Gastrocnemius medialis (tissue), 4 donors: ENCODE measurements at regions not wholly inside any gene's neighbourhood (a gene's known extent, or its start where the extent isn't known, plus 50 kb on each side); places are given as distances from the start of the nearest gene placed in this dataset.

Experiments
- ATAC-seq, 2 donors: fragments of 150-250 bp; one replicate each; pipeline ENCODE4 v1.9.1; 2016
- DNase-seq, 2 donors: peaks; one replicate each; pipeline ENCODE4 v3.0.0-alpha.2; 2019
- H3K27ac ChIP-seq, 4 donors: fragments of 200-600 bp; sonication (generic); 1 replicate in 1 of 4; 2 replicates in 3 of 4; pipeline ENCODE4 v1.5.1; 2016 to 2018; ENCODE audit warnings: mild to moderate bottlenecking in 2 of 4, moderate library complexity in 1 of 4
- H3K27me3 ChIP-seq, 3 donors: fragments of 200-600 bp; sonication (generic) in 2 of 3; 1 replicate in 1 of 3; 2 replicates in 2 of 3; pipeline versions ENCODE4 v1.5.1 to v1.6.0; 2016 to 2019; ENCODE audit warnings: mild to moderate bottlenecking in 1 of 3, moderate library complexity in 1 of 3
- H3K36me3 ChIP-seq, 2 donors: fragments of 200-600 bp; sonication (generic) in 1 of 2; one replicate each; pipeline ENCODE4 v1.5.1; 2017 to 2018
- H3K4me1 ChIP-seq, 2 donors: fragments of 200-600 bp; sonication (generic) in 1 of 2; one replicate each; pipeline ENCODE4 v1.5.1; 2016 to 2017; ENCODE audit warnings: mild to moderate bottlenecking in 2 of 2
- H3K4me3 ChIP-seq, 4 donors: fragments of 200-600 bp; sonication (generic) in 3 of 4; 1 replicate in 1 of 4; 2 replicates in 3 of 4; pipeline ENCODE4 v1.5.1; 2016 to 2019; ENCODE audit warnings: mild to moderate bottlenecking in 2 of 4
- H3K9me3 ChIP-seq, 3 donors: fragments of 200-600 bp; sonication (generic) in 2 of 3; 1 replicate in 1 of 3; 2 replicates in 2 of 3; pipeline ENCODE4 v1.5.1; 2016 to 2019
- CTCF ChIP-seq, 5 experiments: fragments of 450-650 bp in 3 of 5; fragments of 200-600 bp in 2 of 5; sonication (generic) in 2 of 5; IDR thresholded peaks in 4 of 5; conservative IDR thresholded peaks in 1 of 5; 1 replicate in 4 of 5; 2 replicates in 1 of 5; pipeline ENCODE4 v1.5.1; 2016 to 2019; ENCODE audit warnings: antibody characterized with exemption in 5 of 5, mild to moderate bottlenecking in 3 of 5, moderate library complexity in 3 of 5
- POLR2A ChIP-seq, 2 donors: fragments of 450-650 bp; IDR thresholded peaks; one replicate each; pipeline ENCODE4 v1.6.1; 2017; ENCODE audit warnings: antibody characterized with exemption in 2 of 2, mild to moderate bottlenecking in 2 of 2, moderate library complexity in 2 of 2
- in situ Hi-C, 4 donors: fragments of 200-750 bp; cut with MboI; loops; one replicate each; pipeline versions ENCODE4 v1.15.0 to v1.8.0; 2017; ENCODE audit warnings: low sequenced_read_pairs in 4 of 4
- intact Hi-C: fragments of 100-400 bp; cut with DNase I; formaldehyde crosslinking; loops from one replicate; pipeline ENCODE4 v1.15.1; 2023; ENCODE audit warnings: low total_unique reads

GRCh38 chr4:123986268-123986798 lies 589.7 kb downstream of the SPRY1 start:
- intact Hi-C loops, result no loop called here

GRCh38 chr4:123987408-123987807 lies 590.8 kb downstream of the SPRY1 start:
- no peak for TF ChIP-seq POLR2A (IDR thresholded peaks at IDR 0.05)
- no peak for TF ChIP-seq CTCF (IDR thresholded peaks at IDR 0.05 in 4 of 5, conservative IDR thresholded peaks at IDR 0.05 in 1 of 5)
- Histone ChIP-seq H3K4me1 (peaks cover 17 to 20% of the 10 kb centered on the region in 2 donors), H3K27me3 (no peaks in the 10 kb centered on the region), H3K4me3 (no peak overlapping the region), H3K27ac (peak overlapping the region in 2 of 4 donors; percentile 18 to 40), H3K9me3 (no peaks in the 10 kb centered on the region), H3K36me3 (no peaks in the 10 kb centered on the region)
- in situ Hi-C loops, result no loop called here
- intact Hi-C loops, result no loop called here
- DNase-seq, result no peak
- no peak for ATAC-seq

More at GRCh38 chr4:123986268-123986798, 589.7 kb downstream of the SPRY1 start:
- H3K27me3 ChIP-seq, result no peaks in the 10 kb centered on the region
- H3K9me3 ChIP-seq, result no peaks in the 10 kb centered on the region
- H3K27ac ChIP-seq, result peak overlapping the region; percentile 15 to 48 (median 29)
- no peaks in the 10 kb centered on the region for H3K36me3 ChIP-seq
- peaks cover 17 to 20% of the 10 kb centered on the region in 2 donors for H3K4me1 ChIP-seq
- peak; percentile 77 for ATAC-seq
- in situ Hi-C loops, result no loop called here
- H3K4me3 ChIP-seq, result no peak overlapping the region
- peak; percentile 51 to 64 for DNase-seq
- no peak for TF ChIP-seq CTCF (IDR thresholded peaks at IDR 0.05 in 4 of 5, conservative IDR thresholded peaks at IDR 0.05 in 1 of 5)
- no peak for TF ChIP-seq POLR2A (IDR thresholded peaks at IDR 0.05)

- no peak overlapping the region for H3K27ac ChIP-seq
- H3K4me1 ChIP-seq, result peaks cover 17 to 20% of the 10 kb centered on the region in 2 donors
- H3K27me3 ChIP-seq, result no peaks in the 10 kb centered on the region
- intact Hi-C loops, result no loop called here
- ATAC-seq (no peak), DNase-seq (no peak)
- H3K9me3 ChIP-seq, result no peaks in the 10 kb centered on the region
- TF ChIP-seq CTCF (IDR thresholded peaks at IDR 0.05 in 4 of 5, conservative IDR thresholded peaks at IDR 0.05 in 1 of 5), result no peak
- TF ChIP-seq POLR2A (IDR thresholded peaks at IDR 0.05), result no peak
- no peak overlapping the region for H3K4me3 ChIP-seq
- H3K36me3 ChIP-seq, result no peaks in the 10 kb centered on the region
- in situ Hi-C loops, result no loop called here
These were observed 593.8 kb downstream of the SPRY1 start for GRCh38 chr4:123990310-123990870.

GRCh38 chr4:123994917-123995316 lies 598.3 kb downstream of the SPRY1 start:
- no peak for TF ChIP-seq CTCF (IDR thresholded peaks at IDR 0.05 in 4 of 5, conservative IDR thresholded peaks at IDR 0.05 in 1 of 5)
- no peaks in the 10 kb centered on the region for H3K36me3 ChIP-seq
- no peak overlapping the region for H3K4me3 ChIP-seq
- ATAC-seq, result no peak
- no peaks in the 10 kb centered on the region for H3K9me3 ChIP-seq
- H3K27me3 ChIP-seq, result no peaks in the 10 kb centered on the region
- intact Hi-C loops (no loop called here), in situ Hi-C loops (no loop called here)
- H3K4me1 ChIP-seq, result no peaks in the 10 kb centered on the region
- H3K27ac ChIP-seq, result no peak overlapping the region
- DNase-seq, result no peak

GRCh38 chr4:123995936-123996335 lies 599.3 kb downstream of the SPRY1 start:
- Histone ChIP-seq H3K4me3 (no peak overlapping the region), H3K4me1 (no peaks in the 10 kb centered on the region), H3K27me3 (no peaks in the 10 kb centered on the region), H3K9me3 (no peaks in the 10 kb centered on the region), H3K27ac (no peak overlapping the region), H3K36me3 (no peaks in the 10 kb centered on the region)
- in situ Hi-C loops (no loop called here), intact Hi-C loops (no loop called here)
- ATAC-seq (no peak), DNase-seq (no peak)
- TF ChIP-seq CTCF (IDR thresholded peaks at IDR 0.05 in 4 of 5, conservative IDR thresholded peaks at IDR 0.05 in 1 of 5) (no peak), POLR2A (IDR thresholded peaks at IDR 0.05) (no peak)
